ENCODE measurements at regions not wholly inside any gene's neighbourhood (a gene's known extent, or its start where the extent isn't known, plus 50 kb on each side); places are given as distances from the start of the nearest gene placed in this dataset.

DNA sequence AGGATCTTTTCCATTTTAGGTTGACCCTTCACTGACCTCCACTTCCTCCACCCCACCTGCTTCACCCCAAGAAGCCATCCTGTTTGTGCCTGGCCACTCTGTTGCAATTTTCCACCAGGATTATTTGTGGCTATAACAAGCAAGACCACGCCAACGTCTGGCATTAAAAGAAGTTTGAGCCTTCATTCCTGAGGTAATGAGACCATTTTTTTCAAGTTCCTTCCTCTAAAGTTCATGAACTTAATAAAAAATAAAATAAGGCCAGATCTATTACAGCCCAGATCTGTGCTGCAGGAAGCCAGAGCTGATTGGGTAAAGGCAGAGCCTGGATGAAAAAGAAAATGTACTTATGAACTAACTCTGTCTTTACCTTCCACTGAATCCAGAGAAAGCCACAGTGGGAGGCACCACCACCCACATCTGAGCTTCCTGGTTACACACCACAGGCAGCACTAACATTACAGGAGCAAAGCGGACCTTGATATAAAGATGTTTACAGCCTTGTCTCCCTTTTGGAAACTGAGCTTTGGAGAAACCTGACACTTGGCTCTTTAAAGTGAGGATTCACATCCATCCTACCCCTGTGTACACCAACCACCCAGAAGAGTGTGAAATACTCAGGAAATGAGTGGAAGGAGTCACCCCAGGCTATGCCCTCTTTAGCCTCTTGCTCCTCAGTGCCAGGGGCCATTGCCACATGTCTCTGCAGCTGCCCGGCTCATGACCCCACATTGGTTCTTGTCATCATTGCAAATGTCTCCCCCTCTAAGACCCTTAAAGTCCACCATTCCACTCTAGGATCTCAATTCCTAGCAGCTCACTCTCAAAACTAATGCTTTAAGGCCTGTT lies 293.6 kb downstream of the PLPP3 start:
- no peak overlapping the region for H3K4me3 ChIP-seq (ENCODE audit: low read depth, low read length)
- TF ChIP-seq, protein P1, sequence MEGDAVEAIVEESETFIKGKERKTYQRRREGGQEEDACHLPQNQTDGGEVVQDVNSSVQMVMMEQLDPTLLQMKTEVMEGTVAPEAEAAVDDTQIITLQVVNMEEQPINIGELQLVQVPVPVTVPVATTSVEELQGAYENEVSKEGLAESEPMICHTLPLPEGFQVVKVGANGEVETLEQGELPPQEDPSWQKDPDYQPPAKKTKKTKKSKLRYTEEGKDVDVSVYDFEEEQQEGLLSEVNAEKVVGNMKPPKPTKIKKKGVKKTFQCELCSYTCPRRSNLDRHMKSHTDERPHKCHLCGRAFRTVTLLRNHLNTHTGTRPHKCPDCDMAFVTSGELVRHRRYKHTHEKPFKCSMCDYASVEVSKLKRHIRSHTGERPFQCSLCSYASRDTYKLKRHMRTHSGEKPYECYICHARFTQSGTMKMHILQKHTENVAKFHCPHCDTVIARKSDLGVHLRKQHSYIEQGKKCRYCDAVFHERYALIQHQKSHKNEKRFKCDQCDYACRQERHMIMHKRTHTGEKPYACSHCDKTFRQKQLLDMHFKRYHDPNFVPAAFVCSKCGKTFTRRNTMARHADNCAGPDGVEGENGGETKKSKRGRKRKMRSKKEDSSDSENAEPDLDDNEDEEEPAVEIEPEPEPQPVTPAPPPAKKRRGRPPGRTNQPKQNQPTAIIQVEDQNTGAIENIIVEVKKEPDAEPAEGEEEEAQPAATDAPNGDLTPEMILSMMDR (IDR thresholded peaks at IDR 0.05; ENCODE audit: insufficient read depth, low read depth, low read length, missing control alignments) = no peak
- DNase-seq (ENCODE audit: low read depth) = no peak

DNA sequence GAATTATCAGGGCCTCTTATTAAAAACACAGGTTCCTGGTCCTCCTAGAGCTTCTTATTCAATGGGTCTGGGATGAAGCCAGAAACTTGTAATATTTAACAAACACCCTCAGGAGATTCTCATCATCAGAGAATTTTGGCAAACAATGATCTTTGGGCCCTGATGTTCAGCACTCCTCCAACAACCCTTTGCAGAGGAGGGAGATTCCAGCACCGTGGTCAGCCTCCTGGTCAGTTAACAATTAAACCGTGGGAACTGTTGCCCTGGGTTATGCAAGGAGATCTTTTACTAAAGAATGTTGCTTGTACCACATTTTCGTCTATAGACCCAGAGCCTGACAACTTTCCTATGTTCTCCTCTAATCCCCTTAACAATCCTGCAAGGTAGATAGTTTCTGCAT lies 294.4 kb downstream of the PLPP3 start:
- H3K4me3 ChIP-seq (ENCODE audit: low read depth, low read length) = no peak overlapping the region
- TF ChIP-seq, protein P1 (IDR thresholded peaks at IDR 0.05; ENCODE audit: insufficient read depth, low read depth, low read length, missing control alignments) = no peak
- DNase-seq (ENCODE audit: low read depth) = no peak

DNA sequence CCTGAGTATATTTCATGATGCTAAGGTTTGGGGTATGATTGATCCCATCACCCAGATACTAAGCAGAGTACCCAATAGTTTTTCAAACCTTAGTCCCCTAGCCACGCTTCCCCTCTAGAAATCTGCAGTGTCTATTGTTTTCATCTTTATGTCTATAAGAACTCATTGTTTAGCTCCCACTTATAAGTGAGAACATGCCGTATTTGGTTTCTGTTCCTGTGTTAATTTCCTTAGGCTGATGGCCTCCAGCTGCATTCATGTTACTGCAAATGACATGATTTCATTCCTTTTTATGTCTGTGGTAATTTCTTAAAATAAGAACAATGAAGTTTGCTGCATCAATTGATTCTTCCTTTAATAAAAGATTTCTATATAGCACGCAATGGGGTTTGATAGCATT lies 301.3 kb downstream of the PLPP3 start:
- TF ChIP-seq, protein P1 (IDR thresholded peaks at IDR 0.05; ENCODE audit: insufficient read depth, low read depth, low read length, missing control alignments) = no peak
- DNase-seq (ENCODE audit: low read depth) = no peak
- no peak overlapping the region for H3K4me3 ChIP-seq (ENCODE audit: low read depth, low read length)

DNA sequence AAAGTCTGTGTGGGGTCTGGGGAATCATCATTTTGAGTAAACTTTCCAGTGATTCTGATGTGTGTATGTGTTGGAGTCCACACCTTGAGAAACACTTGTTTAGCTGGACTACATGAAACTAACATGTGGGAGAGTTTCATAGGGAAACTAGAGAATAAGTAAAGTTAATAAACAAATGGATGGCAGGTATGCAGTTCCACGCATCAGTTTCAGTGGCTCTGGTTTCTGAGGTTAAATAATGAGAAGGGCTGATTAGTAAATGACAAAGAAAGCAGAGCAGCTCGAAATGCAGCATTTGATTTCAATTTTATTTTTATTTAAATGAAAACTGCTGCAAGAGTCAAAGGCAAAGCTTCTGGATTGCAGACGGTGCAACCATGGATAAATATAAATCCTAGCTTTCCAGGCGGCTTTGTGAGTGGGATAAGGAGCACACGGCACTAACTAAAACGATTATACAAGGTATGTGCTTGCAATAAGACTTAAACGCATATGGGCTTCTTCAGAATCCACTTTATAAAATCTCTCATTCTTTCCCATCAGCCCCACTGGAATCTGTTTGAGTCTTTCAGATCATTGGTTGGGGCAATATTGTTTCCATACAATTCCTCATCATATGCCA lies 310.7 kb downstream of the PLPP3 start:
- no peak for DNase-seq (ENCODE audit: low read depth)
- H3K4me3 ChIP-seq (ENCODE audit: low read depth, low read length) = no peak overlapping the region
- TF ChIP-seq, protein P1 (IDR thresholded peaks at IDR 0.05; ENCODE audit: insufficient read depth, low read depth, low read length, missing control alignments) = no peak

DNA sequence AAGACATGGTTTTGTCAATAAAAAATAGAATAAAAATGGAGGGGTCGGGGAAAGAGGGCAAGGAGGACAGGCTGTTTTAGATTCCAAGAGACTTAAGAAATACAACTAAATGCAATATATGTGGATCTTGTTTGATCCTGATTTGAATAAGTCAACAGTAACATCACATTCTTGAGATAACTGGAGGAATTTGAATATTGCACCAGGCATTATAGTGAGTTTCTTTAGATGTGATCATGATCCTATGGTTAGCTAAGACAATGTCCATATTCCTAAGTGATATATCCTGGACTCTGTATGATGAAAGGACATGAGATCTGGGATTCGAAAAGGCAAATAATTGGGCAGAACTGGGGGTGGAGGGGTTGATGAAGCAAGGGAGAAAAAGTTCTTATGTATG lies 311.8 kb downstream of the PLPP3 start:
- TF ChIP-seq, protein P1 (IDR thresholded peaks at IDR 0.05; ENCODE audit: insufficient read depth, low read depth, low read length, missing control alignments) = no peak
- no peak for DNase-seq (ENCODE audit: low read depth)
- H3K4me3 ChIP-seq (ENCODE audit: low read depth, low read length) = no peak overlapping the region

DNA sequence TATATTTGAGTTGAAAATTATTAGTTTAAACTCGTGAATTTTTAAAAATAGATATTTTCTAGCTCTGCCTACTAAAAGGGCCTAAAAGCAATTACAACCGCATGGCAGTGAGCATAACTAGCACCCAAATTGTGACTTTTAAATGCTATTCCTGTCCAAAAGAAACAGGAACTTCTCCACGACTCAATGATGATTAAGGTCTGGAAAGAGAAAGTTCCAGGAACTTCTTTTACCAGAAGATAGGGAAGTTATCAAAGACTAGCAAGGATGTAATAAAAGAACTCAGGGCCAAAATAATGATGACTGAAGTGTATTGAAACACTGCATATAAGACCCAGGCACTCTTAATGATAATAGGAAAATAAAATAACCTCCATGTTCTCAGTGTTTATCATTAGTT lies 313.0 kb downstream of the PLPP3 start:
- DNase-seq (ENCODE audit: low read depth) = no peak
- no peak overlapping the region for H3K4me3 ChIP-seq (ENCODE audit: low read depth, low read length)
- TF ChIP-seq, protein P1 (IDR thresholded peaks at IDR 0.05; ENCODE audit: insufficient read depth, low read depth, low read length, missing control alignments) = no peak
